Fibroblast of skin of right biceps (primary cell): ENCODE measurements at regions not wholly inside any gene's neighbourhood (a gene's known extent, or its start where the extent isn't known, plus 50 kb on each side); places are given as distances from the start of the nearest gene placed in this dataset.
"Not testable (repeated sequence)": the region's sequence is repeated elsewhere in the genome, so short reads cannot be mapped to it uniquely, and the experiment has no call there.

Source experiments
- DNase-seq: peaks from one replicate; pipeline ENCODE4 v3.0.0-alpha.2; 2013

GRCh38 chr16:79845033-79845733 lies 244.6 kb upstream of the MAF start:
- no peak for DNase-seq

DNA sequence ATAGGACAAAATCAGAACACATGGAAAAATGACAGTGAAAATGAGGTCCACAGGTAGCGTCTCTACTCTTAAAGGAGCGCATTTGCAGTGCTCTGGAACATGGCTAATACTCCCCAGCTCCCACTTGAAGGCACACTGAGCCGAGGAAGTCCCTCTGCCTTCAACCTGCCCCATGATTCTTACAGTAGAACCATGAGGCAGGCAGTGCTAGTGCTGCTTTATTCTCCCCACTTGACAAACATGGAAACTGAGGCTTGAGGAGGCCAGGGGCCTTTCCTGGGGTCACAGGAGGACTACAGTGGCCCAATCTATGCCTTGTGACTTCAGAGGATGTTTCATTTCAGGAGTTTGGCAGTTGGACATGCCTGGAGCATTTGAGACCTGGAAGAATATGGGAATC lies 244.1 kb upstream of the MAF start:
- DNase-seq = no peak

DNA sequence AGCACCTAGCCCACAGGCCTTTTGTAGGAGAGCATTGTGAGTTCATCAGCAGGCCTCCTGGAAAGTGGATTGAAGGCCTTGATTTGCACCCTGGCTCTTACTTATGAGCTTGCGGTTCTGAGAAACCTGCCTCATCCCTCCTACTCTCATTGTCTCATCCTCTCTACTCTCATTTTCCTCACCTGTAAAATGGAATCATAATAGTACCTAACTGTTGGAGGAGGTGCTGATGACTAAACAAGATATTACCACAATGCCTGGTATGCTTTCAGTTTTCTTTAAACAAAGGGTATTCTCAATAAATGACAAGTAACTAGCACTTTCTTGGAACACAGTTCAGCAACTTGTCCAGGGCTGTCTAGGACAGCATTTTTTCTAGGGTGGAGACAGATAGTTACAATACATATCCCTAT lies 243.1 kb upstream of the MAF start:
- no peak for DNase-seq

DNA sequence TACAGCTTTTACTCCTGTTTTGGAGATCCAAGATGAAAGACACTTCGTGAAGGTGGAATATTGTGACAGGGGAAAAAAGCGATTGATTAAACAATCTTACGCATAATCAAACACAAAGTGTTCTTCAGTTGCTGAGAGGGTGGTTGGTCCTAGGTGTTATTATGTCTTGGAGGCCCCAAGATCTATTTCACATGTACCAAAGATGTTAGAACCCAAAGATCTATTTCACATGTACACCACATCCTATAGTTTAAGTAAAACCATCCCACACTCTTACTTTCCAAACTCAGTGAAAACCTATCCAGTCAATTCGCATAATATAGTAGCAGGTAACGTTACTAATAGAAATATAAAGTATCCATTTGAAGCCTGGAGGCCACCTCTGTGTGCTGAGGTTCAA lies 242.6 kb upstream of the MAF start:
- no peak for DNase-seq

- DNase-seq = no peak
Measured at GRCh38 chr16:79842197-79842596, 241.7 kb upstream of the MAF start.

DNA sequence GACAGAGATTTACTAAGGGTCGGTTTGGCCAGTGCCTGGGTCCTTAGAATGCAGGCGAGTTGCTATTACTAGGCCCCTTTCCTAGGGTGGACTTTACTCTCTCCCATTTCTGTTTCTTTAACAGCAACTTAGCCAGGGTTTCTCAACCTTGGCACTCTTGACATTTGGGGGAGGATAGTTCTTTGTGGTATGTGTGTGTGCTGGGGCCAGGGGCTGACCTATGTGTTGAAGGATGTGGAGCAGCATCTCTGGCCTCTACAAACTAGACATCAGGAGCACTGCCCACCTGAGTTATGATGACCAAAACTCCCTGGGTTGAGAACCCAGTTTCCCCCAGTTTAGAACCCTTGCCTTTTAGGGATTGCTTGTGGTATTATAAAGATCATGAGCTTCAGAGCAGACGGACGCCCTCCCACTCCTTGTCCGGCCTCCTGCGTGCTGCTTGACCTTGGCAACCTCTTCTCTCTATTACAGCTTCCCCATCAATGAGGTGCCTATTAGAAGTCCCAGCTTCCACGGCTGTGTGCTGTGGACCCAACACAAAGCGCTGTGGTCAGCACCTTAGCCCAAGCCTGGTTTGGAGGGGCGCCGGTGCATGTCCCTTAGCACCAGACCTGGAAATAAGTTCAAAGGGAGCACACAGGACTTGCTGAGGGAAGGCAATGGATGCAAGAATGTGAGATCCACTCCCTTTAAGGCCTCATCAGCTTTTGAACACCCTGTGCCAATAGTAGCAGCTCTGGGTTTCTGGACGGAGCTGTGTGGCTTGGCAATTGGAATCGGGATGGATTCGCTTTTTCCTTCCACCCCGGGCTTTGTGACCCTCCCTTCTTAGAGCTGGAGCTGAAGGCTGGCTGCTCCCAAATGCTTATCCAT lies 239.2 kb upstream of the MAF start:
- DNase-seq = no peak

GRCh38 chr16:79838496-79839259 lies 238.1 kb upstream of the MAF start:
- peak; percentile 50 for DNase-seq

- no peak for DNase-seq
Measured at GRCh38 chr16:79836144-79836543, 235.6 kb upstream of the MAF start.

DNA sequence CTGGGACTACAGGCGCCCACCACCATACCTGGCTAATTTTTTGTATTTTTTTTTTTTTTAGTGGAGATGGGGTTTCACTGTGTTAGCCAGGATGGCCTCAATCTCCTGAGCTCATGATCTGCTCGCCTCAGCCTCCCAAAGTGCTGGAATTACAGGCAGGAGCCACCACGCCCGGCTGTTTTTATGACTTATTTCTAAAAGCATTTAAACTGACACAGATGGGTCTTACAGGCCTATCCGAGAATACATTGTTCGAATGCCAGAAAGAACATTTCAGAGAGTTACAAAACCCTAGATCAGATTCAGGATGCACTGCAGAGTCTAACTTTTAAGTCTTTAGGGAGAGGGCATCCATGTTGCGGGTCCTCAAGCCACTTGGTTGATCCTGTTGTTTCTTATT lies 234.7 kb upstream of the MAF start:
- DNase-seq = no peak

- no peak for DNase-seq
Measured at GRCh38 chr16:79834720-79835119, 234.2 kb upstream of the MAF start.

DNA sequence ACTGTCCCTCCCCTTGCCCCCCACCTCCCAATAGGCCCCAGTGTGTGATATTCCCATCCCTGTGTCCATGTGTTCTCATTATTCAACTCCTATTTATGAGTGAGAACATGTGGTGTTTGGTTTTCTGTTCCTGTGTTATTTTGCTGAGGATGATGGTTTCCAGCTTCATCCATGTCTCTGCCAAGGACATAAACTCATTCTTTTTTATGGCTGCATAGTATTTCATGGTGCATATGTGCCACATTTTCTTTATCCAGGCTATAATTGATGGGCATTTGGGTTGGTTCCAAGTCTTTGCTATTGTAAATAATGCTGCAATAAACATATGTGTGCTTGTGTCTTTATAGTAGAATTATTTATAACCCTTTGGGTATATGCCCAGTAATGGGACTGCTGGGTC lies 233.5 kb upstream of the MAF start:
- not testable (repeated sequence) for DNase-seq

GRCh38 chr16:79833559-79833958 lies 233.0 kb upstream of the MAF start:
- no peak for DNase-seq

DNA sequence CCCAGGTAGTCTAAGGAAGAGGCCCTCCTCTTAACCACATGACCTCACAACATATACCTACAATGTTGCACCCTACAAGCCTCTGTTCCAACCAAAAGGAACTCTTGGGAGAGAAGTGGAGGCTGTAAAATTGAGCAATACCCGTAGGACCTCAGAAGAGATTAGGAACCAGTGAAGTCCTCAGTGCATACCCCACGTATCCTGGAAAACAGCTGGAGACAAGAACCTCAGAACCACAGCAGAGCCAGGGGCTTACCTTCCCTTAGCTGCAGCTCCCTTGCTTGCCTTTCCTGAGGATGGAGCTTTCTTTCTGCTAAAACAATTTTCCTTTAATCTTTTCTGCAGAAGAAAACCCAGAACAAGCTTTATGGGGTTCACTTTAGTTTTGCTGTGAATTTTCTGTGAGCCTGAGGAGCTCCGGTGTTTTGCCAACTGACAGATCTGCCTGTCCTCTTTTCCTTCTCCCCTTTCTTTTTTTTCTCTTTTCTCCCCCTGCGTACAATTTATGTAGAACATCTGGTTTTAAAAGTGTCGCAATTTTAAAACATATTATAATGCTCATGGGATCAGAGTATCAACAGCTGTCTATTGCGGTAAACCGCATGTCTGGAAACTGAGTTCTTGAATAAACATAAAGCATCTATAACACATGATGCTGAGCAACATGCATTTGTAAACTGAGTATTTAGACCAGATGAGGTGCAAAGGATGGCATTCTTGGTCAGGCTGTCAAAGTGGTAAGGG lies 226.4 kb upstream of the MAF start:
- DNase-seq = no peak

GRCh38 chr16:79825002-79825401 lies 224.5 kb upstream of the MAF start:
- DNase-seq = no peak

- no peak for DNase-seq
Measured at GRCh38 chr16:79823639-79824038, 223.1 kb upstream of the MAF start.

GRCh38 chr16:79821911-79822310 lies 221.4 kb upstream of the MAF start:
- DNase-seq = no peak

GRCh38 chr16:79816081-79816497 lies 215.6 kb upstream of the MAF start:
- DNase-seq = no peak

GRCh38 chr16:79815049-79815448 lies 214.5 kb upstream of the MAF start:
- DNase-seq = no peak

- no peak for DNase-seq
Measured at GRCh38 chr16:79814124-79814523, 213.6 kb upstream of the MAF start.

DNA sequence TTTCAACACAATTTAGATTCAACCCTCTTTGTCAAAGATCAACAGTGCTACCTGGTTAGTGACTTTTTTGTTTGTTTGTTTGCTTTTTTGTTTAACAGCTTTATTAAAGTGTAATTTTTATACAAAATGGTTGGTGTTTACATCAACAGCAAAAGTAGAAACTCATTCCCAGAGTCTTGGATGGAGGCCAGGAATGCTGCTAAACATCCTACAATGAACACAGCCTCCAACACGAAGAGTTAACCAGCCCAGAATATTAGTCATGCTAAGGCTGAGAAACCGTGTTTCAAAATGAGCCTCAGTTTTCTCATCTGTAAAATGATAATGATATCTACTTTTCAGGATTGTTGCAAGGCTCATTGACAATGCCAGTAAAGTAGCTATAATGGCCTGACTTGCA lies 211.0 kb upstream of the MAF start:
- peak; percentile 12 for DNase-seq

DNA sequence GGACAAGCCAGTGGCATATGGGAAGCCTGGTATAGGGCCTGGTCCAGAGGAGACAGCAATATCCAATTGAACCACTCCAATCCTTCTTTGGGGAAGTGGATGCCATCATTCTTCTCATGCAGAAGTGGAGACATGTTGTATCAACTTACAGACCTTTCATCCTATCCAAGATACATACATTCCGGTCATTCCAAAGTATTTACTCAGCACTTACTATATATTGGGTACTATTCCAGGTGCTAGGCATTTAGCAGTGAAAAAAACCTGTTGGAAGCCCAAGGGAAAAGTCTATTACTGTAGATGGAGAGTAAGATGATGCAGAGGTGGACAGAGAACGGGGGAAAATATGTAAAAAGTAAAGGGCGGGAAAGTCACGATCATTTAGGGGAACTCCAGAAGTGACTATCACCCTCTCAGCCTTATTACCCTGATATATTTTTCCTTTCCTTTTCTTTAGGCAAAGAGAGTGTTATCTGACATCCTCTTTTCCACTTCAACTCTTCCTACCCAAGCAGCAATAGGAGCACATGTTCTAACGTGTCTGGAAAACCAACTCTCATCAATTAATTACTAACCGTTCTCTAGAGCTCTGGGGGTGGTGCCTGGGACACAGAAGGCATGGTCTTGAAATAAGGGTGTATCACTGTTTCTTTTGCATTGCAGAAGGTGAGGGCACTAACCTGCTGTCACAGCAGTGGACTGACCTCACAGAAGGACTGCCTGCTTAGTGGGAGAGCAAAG lies 210.1 kb upstream of the MAF start:
- DNase-seq = peak; percentile 34

- no peak for DNase-seq
Measured at GRCh38 chr16:79809376-79809775, 208.8 kb upstream of the MAF start.
